H1 (cell line): ENCODE measurements at regions not wholly inside any gene's neighbourhood (a gene's known extent, or its start where the extent isn't known, plus 50 kb on each side); places are given as distances from the start of the nearest gene placed in this dataset.

Experiments used
- CTCF ChIA-PET: fragments of 300-600 bp; sonication (Branson Sonifier 250); formaldehyde crosslinking; loops from one replicate; lab custom pipeline; 2021; ENCODE audit not compliant: partially characterized antibody; lab: Charles Lee
- POLR2A ChIA-PET: fragments of 300-600 bp; sonication (Branson Sonifier 250); formaldehyde crosslinking; loops from one replicate; lab custom pipeline; 2021; ENCODE audit warnings: inconsistent platforms; ENCODE audit not compliant: partially characterized antibody; lab: Charles Lee
- DNase-seq, 2 experiments: peaks; one replicate each; pipeline versions ENCODE4 v3.0.0 to v3.0.0-alpha.2; 2010 to 2022; ENCODE audit warnings: low spot score in 2 of 2, low read depth in 1 of 2, mixed read lengths in 1 of 2
- FAIRE-seq: peaks from 2 replicates; lab custom pipeline; 2011; peaks lifted over from hg19 to GRCh38; lab: Jason Lieb, UNC
- H2AFZ ChIP-seq: 2 replicates; pipeline ENCODE4 v1.8.1; 2012; ENCODE audit warnings: low read length, inconsistent platforms
- H2AK5ac ChIP-seq: 2 replicates; pipeline ENCODE4 v1.6.1; 2013; ENCODE audit warnings: low read depth, low read length
- H2BK120ac ChIP-seq: replicated peaks from 2 replicates; pipeline ENCODE3; 2013; ENCODE audit warnings: low read depth, low read length, inconsistent platforms
- H2BK12ac ChIP-seq: 2 replicates; pipeline ENCODE4 v1.6.1; 2013; ENCODE audit warnings: low read depth, low read length
- H2BK15ac ChIP-seq: 2 replicates; pipeline ENCODE4 v1.6.1; 2013; ENCODE audit warnings: low read length
- H2BK20ac ChIP-seq: 2 replicates; pipeline ENCODE4 v1.6.1; 2013; ENCODE audit warnings: low read length
- H2BK5ac ChIP-seq: 2 replicates; pipeline ENCODE4 v1.6.1; 2013; ENCODE audit warnings: low read depth, low read length
- H3K14ac ChIP-seq: 2 replicates; pipeline ENCODE4 v1.6.1; 2013; ENCODE audit warnings: inconsistent platforms; ENCODE audit not compliant: insufficient read length
- H3K18ac ChIP-seq: 2 replicates; pipeline ENCODE4 v1.6.1; 2013; ENCODE audit warnings: low read length; ENCODE audit errors: extremely low read depth
- H3K23ac ChIP-seq: 2 replicates; pipeline ENCODE4 v1.6.1; 2013; ENCODE audit warnings: inconsistent platforms; ENCODE audit not compliant: insufficient read length
- H3K23me2 ChIP-seq: 2 replicates; pipeline ENCODE4 v1.6.1; 2013; ENCODE audit warnings: low read depth, low read length
- H3K27ac ChIP-seq: 2 replicates; pipeline ENCODE4 v1.6.1; 2011; ENCODE audit warnings: low read depth, low read length, inconsistent platforms
- H3K27me3 ChIP-seq, 4 experiments: replicated peaks in 1 of 4; 1 replicate in 1 of 4; 2 replicates in 3 of 4; pipeline versions ENCODE4 v1.6.1 to v1.8.1; 2011 to 2013; ENCODE audit warnings: low read length in 3 of 4, mild to moderate bottlenecking in 3 of 4, inconsistent platforms in 2 of 4, mixed read lengths in 2 of 4, moderate library complexity in 1 of 4; ENCODE audit not compliant: control insufficient read depth in 3 of 4, insufficient read depth in 3 of 4; ENCODE audit errors: extremely low read depth in 1 of 4
- H3K36me3 ChIP-seq, 4 experiments: 2 replicates each; pipeline versions ENCODE4 v1.6.1 to v1.8.1; 2011 to 2013; ENCODE audit warnings: mild to moderate bottlenecking in 4 of 4, low read length in 3 of 4, moderate library complexity in 2 of 4, control low read depth in 1 of 4, inconsistent platforms in 1 of 4; ENCODE audit not compliant: insufficient read depth in 4 of 4, control insufficient read depth in 2 of 4
- H3K4ac ChIP-seq: replicated peaks from 2 replicates; pipeline ENCODE3; 2013; ENCODE audit warnings: low read length, low read depth, mixed read lengths, inconsistent platforms; ENCODE audit not compliant: insufficient read length
- H3K4me1 ChIP-seq, 4 experiments: replicated peaks in 1 of 4; 1 replicate in 1 of 4; 2 replicates in 3 of 4; pipeline versions ENCODE4 v1.6.1 to v1.8.1; 2011 to 2013; ENCODE audit warnings: low read length in 3 of 4, inconsistent platforms in 2 of 4, mixed read lengths in 1 of 4; ENCODE audit not compliant: insufficient read depth in 4 of 4, control insufficient read depth in 3 of 4
- H3K4me2 ChIP-seq, 2 experiments: 2 replicates each; pipeline versions ENCODE4 v1.6.1 to v1.8.1; 2011 to 2013; ENCODE audit warnings: low read depth in 2 of 2, low read length in 2 of 2, control low read depth in 1 of 2, inconsistent platforms in 1 of 2, mild to moderate bottlenecking in 1 of 2; ENCODE audit not compliant: insufficient read depth in 1 of 2
- H3K4me3 ChIP-seq, 4 experiments: fragments of 200-600, 300-600 bp in 1 of 4; sonication (generic), shearing (Covaris generic), sonication (Bioruptor Twin) in 1 of 4; 2 replicates each; pipeline versions ENCODE4 v1.5.1 to v1.8.1; 2011 to 2016; ENCODE audit warnings: low read length in 4 of 4, low read depth in 3 of 4, control low read depth in 2 of 4, inconsistent platforms in 2 of 4, mild to moderate bottlenecking in 2 of 4, mixed read lengths in 1 of 4, moderate library complexity in 1 of 4; ENCODE audit not compliant: insufficient read depth in 2 of 4; ENCODE audit errors: extremely low read depth in 1 of 4
- H3K56ac ChIP-seq: replicated peaks from 2 replicates; pipeline ENCODE3; 2013; ENCODE audit warnings: low read depth, mild to moderate bottlenecking, mixed read lengths, low read length, inconsistent platforms; ENCODE audit not compliant: insufficient read length
- H3K79me1 ChIP-seq: 2 replicates; pipeline ENCODE4 v1.6.1; 2013; ENCODE audit warnings: low read depth, low read length, control low read depth
- H3K79me2 ChIP-seq, 2 experiments: 2 replicates each; pipeline versions ENCODE4 v1.6.1 to v1.8.1; 2012 to 2013; ENCODE audit warnings: low read length in 2 of 2, mild to moderate bottlenecking in 2 of 2, inconsistent platforms in 1 of 2; ENCODE audit not compliant: insufficient read depth in 2 of 2, control insufficient read depth in 1 of 2
- H3K9ac ChIP-seq, 4 experiments: replicated peaks in 1 of 4; 1 replicate in 1 of 4; 2 replicates in 3 of 4; pipeline versions ENCODE4 v1.6.1 to v1.8.1; 2011 to 2013; ENCODE audit warnings: low read depth in 3 of 4, low read length in 3 of 4, control low read depth in 2 of 4, mild to moderate bottlenecking in 2 of 4, moderate library complexity in 2 of 4, inconsistent platforms in 1 of 4; ENCODE audit errors: extremely low read depth in 1 of 4
- H3K9me3 ChIP-seq, 2 experiments: 2 replicates each; pipeline versions ENCODE4 v1.6.1 to v1.8.1; 2012 to 2013; ENCODE audit warnings: mild to moderate bottlenecking in 2 of 2, moderate library complexity in 2 of 2, control low read depth in 1 of 2, inconsistent platforms in 1 of 2, low read depth in 1 of 2, low read length in 1 of 2, mixed read lengths in 1 of 2; ENCODE audit not compliant: insufficient read depth in 2 of 2
- H4K20me1 ChIP-seq, 2 experiments: replicated peaks in 1 of 2; 2 replicates each; pipeline versions ENCODE3 to v1.8.1; 2011 to 2013; ENCODE audit warnings: inconsistent platforms in 2 of 2, low read length in 2 of 2, mild to moderate bottlenecking in 1 of 2; ENCODE audit not compliant: insufficient read depth in 2 of 2, control insufficient read depth in 1 of 2
- H4K5ac ChIP-seq: 2 replicates; pipeline ENCODE4 v1.6.1; 2013; ENCODE audit warnings: low read length, low read depth, mixed read lengths, inconsistent platforms; ENCODE audit not compliant: insufficient read length
- H4K8ac ChIP-seq: 2 replicates; pipeline ENCODE4 v1.8.0; 2013; ENCODE audit warnings: mild to moderate bottlenecking, moderate library complexity, low read length, inconsistent platforms; ENCODE audit not compliant: insufficient read depth; ENCODE audit errors: extremely low read depth
- H4K91ac ChIP-seq: replicated peaks from 2 replicates; pipeline ENCODE3; 2013; ENCODE audit warnings: low read length, mixed read lengths, inconsistent platforms; ENCODE audit not compliant: insufficient read length
- BACH1 ChIP-seq: IDR thresholded peaks from 2 replicates; pipeline ENCODE4 v1.6.1; 2012; ENCODE audit warnings: low read length, improper control_type of control experiment
- BCL11A ChIP-seq, 2 experiments: IDR thresholded peaks; one replicate each; pipeline ENCODE4 v1.6.1; 2011; ENCODE audit warnings: low read depth in 2 of 2, low read length in 2 of 2, mild to moderate bottlenecking in 2 of 2
- BRCA1 ChIP-seq: IDR thresholded peaks from 2 replicates; pipeline ENCODE4 v1.6.1; 2012; ENCODE audit warnings: low read depth, low read length, improper control_type of control experiment
- CBX5 ChIP-seq: fragments of 300-800, 300-1000 bp; sonication (generic); IDR thresholded peaks from 2 replicates; pipeline ENCODE4 v1.7.1; 2016; ENCODE audit warnings: antibody characterized with exemption, low read length, low read depth
- CHD2 ChIP-seq: IDR thresholded peaks from 2 replicates; pipeline ENCODE4 v1.6.1; 2012; ENCODE audit warnings: low read length, improper control_type of control experiment
- FOSL1 ChIP-seq: IDR thresholded peaks from 2 replicates; pipeline ENCODE4 v1.6.1; 2011; ENCODE audit warnings: mild to moderate bottlenecking, low read depth, low read length, moderate library complexity; ENCODE audit not compliant: insufficient read depth
- HDAC6 ChIP-seq: IDR thresholded peaks from one replicate; pipeline ENCODE4 v1.7.1; 2012; ENCODE audit warnings: low read depth, mild to moderate bottlenecking, inconsistent platforms, low read length, moderate library complexity
- JUN ChIP-seq: IDR thresholded peaks from 2 replicates; pipeline ENCODE4 v1.6.1; 2011; ENCODE audit warnings: low read depth, mild to moderate bottlenecking, improper control_type of control experiment, low read length
- POU5F1 ChIP-seq: IDR thresholded peaks from 2 replicates; pipeline ENCODE4 v1.6.1; 2011; ENCODE audit warnings: low read depth, mild to moderate bottlenecking, low read length, moderate library complexity
- RAD21 ChIP-seq, 2 experiments: IDR thresholded peaks in 1 of 2; conservative IDR thresholded peaks in 1 of 2; 2 replicates each; pipeline ENCODE4 v1.6.1; 2011; ENCODE audit warnings: low read depth in 2 of 2, low read length in 2 of 2, improper control_type of control experiment in 1 of 2, inconsistent platforms in 1 of 2, mild to moderate bottlenecking in 1 of 2, moderate library complexity in 1 of 2
- RBBP5 ChIP-seq: IDR thresholded peaks from 2 replicates; pipeline ENCODE4 v1.7.1; 2012; ENCODE audit warnings: low read depth, mild to moderate bottlenecking, inconsistent platforms, low read length, moderate library complexity, borderline replicate concordance
- SP2 ChIP-seq: IDR thresholded peaks from 2 replicates; pipeline ENCODE4 v1.6.1; 2012; ENCODE audit warnings: mild to moderate bottlenecking, low read length, inconsistent platforms
- SUZ12 ChIP-seq: fragments of 200-600 bp; sonication (generic); IDR thresholded peaks from 2 replicates; pipeline ENCODE4 v1.6.1; 2012; ENCODE audit warnings: mild to moderate bottlenecking, inconsistent platforms, low read length, moderate library complexity, mixed read lengths
- WGBS, 2 experiments: shearing (Covaris generic) in 1 of 2; methylation state at CpG; one replicate each; pipeline versions ENCODE4 v1.1.6 to v1.1.7; 2013 to 2015; ENCODE audit warnings: low lambda C conversion rate in 2 of 2, mixed read lengths in 2 of 2, inconsistent platforms in 1 of 2, low coverage in 1 of 2, missing lambda C conversion rate in 1 of 2; ENCODE audit not compliant: insufficient replicate concordance in 2 of 2, insufficient coverage in 1 of 2, insufficient read length in 1 of 2; ENCODE audit errors: extremely low coverage in 1 of 2, missing lambda C conversion rate in 1 of 2; 5-methylcytosine and 5-hydroxymethylcytosine counted together
- TF ChIP-seq, protein P1 (sequence below): IDR thresholded peaks from 2 replicates; pipeline ENCODE4 v1.6.1; 2011; ENCODE audit warnings: low read length, improper control_type of control experiment

DNA sequence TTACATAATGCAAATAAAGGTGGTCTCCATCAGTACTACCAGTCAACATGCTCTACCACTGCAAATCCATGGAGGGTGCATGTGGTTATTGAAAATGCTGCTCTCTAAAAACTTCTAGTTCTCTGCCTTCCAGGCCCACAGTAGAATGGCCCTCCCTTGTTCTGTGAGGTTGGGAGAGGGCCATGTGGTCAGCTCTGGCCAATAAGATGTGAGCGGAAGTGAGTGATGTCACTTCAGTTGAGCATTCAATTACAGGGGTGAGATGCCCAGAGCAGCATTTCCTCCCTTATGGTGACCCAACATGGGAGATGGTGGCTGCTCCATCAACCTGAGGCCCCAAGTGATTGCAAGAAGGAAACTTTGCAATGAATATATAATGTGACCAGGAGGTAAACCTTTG, 148.8 kb downstream of the CPEB2 start:
- Histone ChIP-seq H3K4me1 (peaks cover 6 to 11% (median 9%) of the 10 kb centered on the region in 4 experiments), H2BK120ac (no peak overlapping the region), H3K4me3 (no peak overlapping the region), H3K56ac (no peak overlapping the region), H2AK5ac (no peak overlapping the region), H2BK15ac (0 out of 2 replicates have a peak overlapping the region, but pooled peaks have one; percentile 8), H3K27ac (no peak overlapping the region), H3K23me2 (no peaks in the 10 kb centered on the region; the same call in 1 of the 2 replicates), H3K79me2 (no peaks in the 10 kb centered on the region), H2AFZ (no peak overlapping the region), H3K9ac (no peak overlapping the region), H3K36me3 (no peaks in the 10 kb centered on the region), H2BK5ac (no peak overlapping the region), H3K4me2 (no peak overlapping the region), H3K9me3 (no peaks in the 10 kb centered on the region), H2BK12ac (no peak overlapping the region), H3K23ac (no peak overlapping the region), H3K14ac (no peak overlapping the region), H2BK20ac (no peak overlapping the region), H3K18ac (no peak overlapping the region), H4K5ac (no peak overlapping the region), H4K91ac (no peak overlapping the region), H4K20me1 (no peaks in the 10 kb centered on the region), H3K4ac (no peak overlapping the region), H3K27me3 (no peaks in the 10 kb centered on the region), H4K8ac (no peak overlapping the region), H3K79me1 (no peaks in the 10 kb centered on the region)
- CTCF ChIA-PET, result no interaction called here
- no peak for FAIRE-seq
- POLR2A ChIA-PET, result no interaction called here
- DNase-seq, result no peak
- no peak for TF ChIP-seq FOSL1
- no peak for TF ChIP-seq RAD21 (IDR thresholded peaks at IDR 0.05 in 1 of 2, conservative IDR thresholded peaks at IDR 0.05 in 1 of 2; ENCODE audit: low read depth in 2 of 2, low read length in 2 of 2)
- no peak for TF ChIP-seq HDAC6
- TF ChIP-seq RBBP5, result no peak
- no peak for TF ChIP-seq BCL11A (IDR thresholded peaks at IDR 0.05; ENCODE audit: low read depth in 2 of 2, low read length in 2 of 2)
- TF ChIP-seq BRCA1, result no peak
- TF ChIP-seq, protein P1, sequence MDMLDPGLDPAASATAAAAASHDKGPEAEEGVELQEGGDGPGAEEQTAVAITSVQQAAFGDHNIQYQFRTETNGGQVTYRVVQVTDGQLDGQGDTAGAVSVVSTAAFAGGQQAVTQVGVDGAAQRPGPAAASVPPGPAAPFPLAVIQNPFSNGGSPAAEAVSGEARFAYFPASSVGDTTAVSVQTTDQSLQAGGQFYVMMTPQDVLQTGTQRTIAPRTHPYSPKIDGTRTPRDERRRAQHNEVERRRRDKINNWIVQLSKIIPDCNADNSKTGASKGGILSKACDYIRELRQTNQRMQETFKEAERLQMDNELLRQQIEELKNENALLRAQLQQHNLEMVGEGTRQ, result no peak
- TF ChIP-seq CBX5, result no peak
- no peak for TF ChIP-seq CHD2
- no peak for TF ChIP-seq SUZ12
- no peak for TF ChIP-seq POU5F1
- TF ChIP-seq BACH1, result no peak
- TF ChIP-seq SP2, result no peak
- no peak for TF ChIP-seq JUN
- WGBS, 2 experiments, result 100% methylated on average over 1 of the region's 1 CpG; no CpG with 5 or more reads in 1 of the 2 experiments
